ENCODE measurements at regions not wholly inside any gene's neighbourhood (a gene's known extent, or its start where the extent isn't known, plus 50 kb on each side); places are given as distances from the start of the nearest gene placed in this dataset.

DNA sequence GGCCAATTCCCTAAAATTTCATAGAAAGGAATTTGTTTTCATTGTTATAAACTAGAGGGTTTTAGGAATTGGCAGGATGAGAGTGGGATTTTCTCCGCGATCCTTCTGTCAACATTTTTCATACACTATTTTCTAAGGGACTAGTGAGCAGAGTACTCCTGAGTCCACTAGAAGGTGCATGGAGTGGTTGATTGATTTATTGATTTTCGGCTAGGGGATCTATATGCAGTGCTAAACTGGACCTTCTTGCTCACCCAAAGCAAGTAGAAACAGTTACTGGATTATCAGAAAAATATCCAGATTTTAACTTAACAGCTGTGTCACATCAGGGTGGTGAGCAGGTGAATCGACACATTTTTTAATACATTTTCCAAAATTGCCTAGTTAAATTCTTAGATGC, 159.9 kb upstream of the DTNA start:
- TF ChIP-seq, protein P1, sequence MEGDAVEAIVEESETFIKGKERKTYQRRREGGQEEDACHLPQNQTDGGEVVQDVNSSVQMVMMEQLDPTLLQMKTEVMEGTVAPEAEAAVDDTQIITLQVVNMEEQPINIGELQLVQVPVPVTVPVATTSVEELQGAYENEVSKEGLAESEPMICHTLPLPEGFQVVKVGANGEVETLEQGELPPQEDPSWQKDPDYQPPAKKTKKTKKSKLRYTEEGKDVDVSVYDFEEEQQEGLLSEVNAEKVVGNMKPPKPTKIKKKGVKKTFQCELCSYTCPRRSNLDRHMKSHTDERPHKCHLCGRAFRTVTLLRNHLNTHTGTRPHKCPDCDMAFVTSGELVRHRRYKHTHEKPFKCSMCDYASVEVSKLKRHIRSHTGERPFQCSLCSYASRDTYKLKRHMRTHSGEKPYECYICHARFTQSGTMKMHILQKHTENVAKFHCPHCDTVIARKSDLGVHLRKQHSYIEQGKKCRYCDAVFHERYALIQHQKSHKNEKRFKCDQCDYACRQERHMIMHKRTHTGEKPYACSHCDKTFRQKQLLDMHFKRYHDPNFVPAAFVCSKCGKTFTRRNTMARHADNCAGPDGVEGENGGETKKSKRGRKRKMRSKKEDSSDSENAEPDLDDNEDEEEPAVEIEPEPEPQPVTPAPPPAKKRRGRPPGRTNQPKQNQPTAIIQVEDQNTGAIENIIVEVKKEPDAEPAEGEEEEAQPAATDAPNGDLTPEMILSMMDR (IDR thresholded peaks at IDR 0.05), result no peak
- TF ChIP-seq POLR2AphosphoS5 (IDR thresholded peaks at IDR 0.05; ENCODE audit: insufficient read depth in 1 of 2, low read depth in 1 of 2) (no peak), POLR2A (IDR thresholded peaks at IDR 0.05) (no peak)
